Fibroblast of lung (primary cell): ENCODE measurements at regions not wholly inside any gene's neighbourhood (a gene's known extent, or its start where the extent isn't known, plus 50 kb on each side); places are given as distances from the start of the nearest gene placed in this dataset.
"Not testable (repeated sequence)": the region's sequence is repeated elsewhere in the genome, so short reads cannot be mapped to it uniquely, and the experiment has no call there.

Source experiments
- CTCF ChIP-seq, 2 donors: IDR thresholded peaks in 1 of 2; conservative IDR thresholded peaks in 1 of 2; 1 replicate in 1 of 2; 2 replicates in 1 of 2; pipeline ENCODE4 v1.5.1; 2011 to 2012; ENCODE audit warnings: low read length in 2 of 2, control low read depth in 1 of 2, inconsistent platforms in 1 of 2, low read depth in 1 of 2, mild to moderate bottlenecking in 1 of 2
- EZH2 ChIP-seq: IDR thresholded peaks from 2 replicates; pipeline ENCODE4 v1.5.1; 2012; ENCODE audit warnings: low read length, control low read depth, mild to moderate bottlenecking; ENCODE audit errors: missing control alignments

GRCh38 chr16:29349966-29350365, 56.5 kb downstream of the NPIPB11 start:
- not testable (repeated sequence) for TF ChIP-seq CTCF (conservative IDR thresholded peaks at IDR 0.05 in 1 of 2, IDR thresholded peaks at IDR 0.05 in 1 of 2; ENCODE audit: low read depth in 1 of 2, low read length in 2 of 2); EZH2
